Sigmoid colon (tissue), 4 donors: ENCODE measurements at regions not wholly inside any gene's neighbourhood (a gene's known extent, or its start where the extent isn't known, plus 50 kb on each side); places are given as distances from the start of the nearest gene placed in this dataset.

Experiments
- CTCF ChIP-seq, 4 experiments: fragments of 450-650 bp in 3 of 4; fragments of 200-600 bp in 1 of 4; IDR thresholded peaks; one replicate each; pipeline ENCODE4 v1.5.1; 2016 to 2019; ENCODE audit warnings: antibody characterized with exemption in 4 of 4, mild to moderate bottlenecking in 3 of 4, moderate library complexity in 2 of 4
- EP300 ChIP-seq, 4 donors: sonication (generic); formaldehyde crosslinking; IDR thresholded peaks; one replicate each; pipeline ENCODE4 v1.6.1; 2017; ENCODE audit warnings: antibody characterized with exemption in 4 of 4
- POLR2A ChIP-seq, 2 donors: fragments of 450-650 bp; IDR thresholded peaks; one replicate each; pipeline ENCODE4 v1.6.1; 2016; ENCODE audit warnings: antibody characterized with exemption in 2 of 2, mild to moderate bottlenecking in 2 of 2, moderate library complexity in 2 of 2
- POLR2AphosphoS5 ChIP-seq, 4 donors: sonication (generic); formaldehyde crosslinking; IDR thresholded peaks; one replicate each; pipeline ENCODE4 v1.6.1; 2017; ENCODE audit warnings: antibody characterized with exemption in 4 of 4

- TF ChIP-seq POLR2A (IDR thresholded peaks at IDR 0.05) = no peak
- TF ChIP-seq CTCF (IDR thresholded peaks at IDR 0.05) = no peak
- no peak for TF ChIP-seq POLR2AphosphoS5 (IDR thresholded peaks at IDR 0.05)
- no peak for TF ChIP-seq EP300 (IDR thresholded peaks at IDR 0.05)
Observed at GRCh38 chr6:9403736-9404135, 968.4 kb upstream of the SLC35B3 start.
